Right cardiac atrium (tissue), 5 donors: ENCODE measurements at regions not wholly inside any gene's neighbourhood (a gene's known extent, or its start where the extent isn't known, plus 50 kb on each side); places are given as distances from the start of the nearest gene placed in this dataset.
A peak's percentile ranks its signal among the peaks of the same experiment; 100 is the strongest.

ENCODE experiments used
- ATAC-seq, 2 donors: fragments of 200-7000 bp; cut with Tn5 transposase; one replicate each; pipeline versions ENCODE4 v1.8.0 to v1.9.1; 2020; ENCODE audit warnings: moderate library complexity in 2 of 2, mild to moderate bottlenecking in 1 of 2
- DNase-seq, 3 donors: peaks; one replicate each; pipeline ENCODE4 v3.0.0-alpha.2; 2020
- H3K27ac ChIP-seq: one replicate; pipeline ENCODE4 v1.5.1; 2013; ENCODE audit warnings: mild to moderate bottlenecking, low read length, control low read depth, moderate library complexity
- H3K27me3 ChIP-seq: one replicate; pipeline ENCODE4 v1.6.1; 2013; ENCODE audit not compliant: control insufficient read depth, insufficient read depth
- H3K4me1 ChIP-seq: one replicate; pipeline ENCODE4 v1.6.1; 2013; ENCODE audit warnings: low read length; ENCODE audit not compliant: control insufficient read depth, insufficient read depth
- H3K4me3 ChIP-seq: one replicate; pipeline ENCODE4 v1.5.1; 2013; ENCODE audit warnings: low read length, control low read depth
- H3K9me3 ChIP-seq: one replicate; pipeline ENCODE4 v1.6.1; 2013; ENCODE audit warnings: low read length; ENCODE audit not compliant: control insufficient read depth
- WGBS: extraction: QIAGEN DNeasy Blood & Tissue Kit; methylation state at CpG from one replicate; pipeline ENCODE4 v1.1.7; 2013; 5-methylcytosine and 5-hydroxymethylcytosine counted together
- intact Hi-C, 4 donors: fragments of 100-400 bp; cut with DNase I; formaldehyde crosslinking; loops; one replicate each; pipeline versions ENCODE4 v1.11.0 to v1.14.0; 2022 to 2023
- donor health status: healthy with polysubstance abuse.
- donor health status: DM: no; HTN: yes; CAD: no.
- donor health status: DM: no; HTN: no; CAD: no.
- donor health status: DM: no; HTN: yes; CAD: no; lungs with severe emphysema.
- donor health status: DM: yes; HTN: yes; CAD: no.

- intact Hi-C loops = no loop called here
- DNase-seq (no peak), ATAC-seq (peak; percentile 57 to 77)
- Histone ChIP-seq H3K27me3 (no peaks in the 10 kb centered on the region), H3K9me3 (no peaks in the 10 kb centered on the region), H3K4me3 (no peak overlapping the region), H3K27ac (no peak overlapping the region), H3K4me1 (no peaks in the 10 kb centered on the region)
These were observed 478.3 kb downstream of the KCNA4 start for GRCh38 chr11:29538339-29539036.

- ATAC-seq (no peak), DNase-seq (no peak)
- H3K4me1 ChIP-seq = no peaks in the 10 kb centered on the region
- no peak overlapping the region for H3K4me3 ChIP-seq
- H3K9me3 ChIP-seq = no peaks in the 10 kb centered on the region
- H3K27me3 ChIP-seq = no peaks in the 10 kb centered on the region
- intact Hi-C loops = no loop called here
- H3K27ac ChIP-seq = no peak overlapping the region
These were observed 482.0 kb downstream of the KCNA4 start for GRCh38 chr11:29534836-29535235.

- H3K4me1 ChIP-seq = no peaks in the 10 kb centered on the region
- intact Hi-C loops = no loop called here
- peaks cover 2% of the 10 kb centered on the region for H3K9me3 ChIP-seq
- H3K27me3 ChIP-seq = no peaks in the 10 kb centered on the region
- no peak for ATAC-seq
- DNase-seq = no peak
- H3K4me3 ChIP-seq = no peak overlapping the region
- WGBS = 66% methylated on average over 2 of the region's 2 CpGs
- H3K27ac ChIP-seq = no peak overlapping the region
These were observed 485.9 kb downstream of the KCNA4 start for GRCh38 chr11:29530961-29531360.

GRCh38 chr11:29527391-29527936 lies 489.4 kb downstream of the KCNA4 start:
- Histone ChIP-seq H3K4me1 (no peaks in the 10 kb centered on the region), H3K27me3 (no peaks in the 10 kb centered on the region), H3K4me3 (no peak overlapping the region), H3K9me3 (peaks cover 2% of the 10 kb centered on the region), H3K27ac (no peak overlapping the region)
- intact Hi-C loops = no loop called here
- WGBS = 44% methylated on average over 3 of the region's 3 CpGs
- DNase-seq (no peak), ATAC-seq (peak in 1 of 2 donors; percentile 29)

DNA sequence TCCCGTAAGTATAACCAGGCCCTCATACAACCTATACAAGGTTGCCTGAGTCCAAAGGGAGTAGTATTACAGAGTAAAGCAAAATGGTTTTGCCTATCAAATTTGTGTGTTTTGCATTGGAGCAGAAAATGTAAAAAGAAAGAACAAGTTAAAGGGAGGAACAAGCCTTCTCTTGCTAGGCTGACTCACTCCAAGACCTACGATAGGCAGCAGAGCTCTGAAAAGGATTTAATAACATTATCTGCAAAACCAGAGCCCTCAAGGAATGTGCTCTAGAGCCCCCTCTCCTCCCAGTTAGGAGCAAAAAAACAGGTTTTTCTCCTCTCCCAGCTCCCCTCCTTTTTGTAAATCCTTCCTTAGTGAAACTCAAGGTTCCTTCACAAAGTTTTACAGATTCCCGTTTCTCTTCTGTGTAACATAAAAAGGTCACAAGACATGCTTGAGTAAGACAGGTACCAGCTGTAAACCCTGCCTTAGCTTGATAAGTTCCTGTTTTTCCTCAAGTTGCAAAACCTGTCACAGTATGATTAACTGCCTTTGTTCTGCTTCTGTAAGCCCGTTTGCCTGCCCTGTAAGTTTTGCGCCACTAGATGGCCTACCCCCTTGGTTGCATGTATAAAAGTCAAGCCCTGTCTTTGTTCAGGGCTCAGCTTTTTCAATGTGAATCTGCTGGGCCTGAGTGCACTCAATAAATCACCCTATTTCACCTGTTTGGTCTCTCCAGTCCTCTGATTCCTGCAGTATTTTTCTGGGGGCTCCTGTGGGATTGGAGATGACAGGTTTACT lies 498.2 kb downstream of the KCNA4 start:
- 64% methylated on average over 5 of the region's 5 CpGs for WGBS
- intact Hi-C loops = no loop called here

DNA sequence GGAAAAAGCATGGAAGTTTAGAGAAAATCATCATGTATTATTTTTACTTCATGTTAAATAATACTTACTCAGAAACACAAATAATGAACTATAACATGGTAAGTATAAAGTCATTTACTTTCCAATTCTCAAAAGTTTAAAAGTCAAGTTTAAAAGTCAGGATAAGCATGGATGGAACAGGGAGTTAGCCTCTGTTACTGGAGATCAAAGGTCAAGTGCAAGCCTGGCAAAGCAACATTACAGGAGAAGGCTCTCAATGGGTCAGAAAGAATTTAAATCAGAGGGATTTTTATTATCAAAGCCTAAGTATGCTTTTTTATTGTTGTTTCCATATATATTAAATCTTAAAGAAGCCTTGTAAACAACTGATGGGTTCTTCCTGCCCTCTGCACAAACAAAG lies 505.4 kb downstream of the KCNA4 start:
- intact Hi-C loops = no loop called here
- no peak overlapping the region for H3K4me3 ChIP-seq
- no peaks in the 10 kb centered on the region for H3K4me1 ChIP-seq
- H3K27me3 ChIP-seq = no peaks in the 10 kb centered on the region
- no peaks in the 10 kb centered on the region for H3K9me3 ChIP-seq
- no peak for ATAC-seq
- no peak for DNase-seq
- H3K27ac ChIP-seq = no peak overlapping the region

More for the DNA sequence above, 498.2 kb downstream of the KCNA4 start:
- no peak for DNase-seq
- peaks cover 1% of the 10 kb centered on the region for H3K9me3 ChIP-seq
- H3K27ac ChIP-seq = no peak overlapping the region
- no peaks in the 10 kb centered on the region for H3K4me1 ChIP-seq
- H3K27me3 ChIP-seq = no peaks in the 10 kb centered on the region
- no peak for ATAC-seq
- no peak overlapping the region for H3K4me3 ChIP-seq

DNA sequence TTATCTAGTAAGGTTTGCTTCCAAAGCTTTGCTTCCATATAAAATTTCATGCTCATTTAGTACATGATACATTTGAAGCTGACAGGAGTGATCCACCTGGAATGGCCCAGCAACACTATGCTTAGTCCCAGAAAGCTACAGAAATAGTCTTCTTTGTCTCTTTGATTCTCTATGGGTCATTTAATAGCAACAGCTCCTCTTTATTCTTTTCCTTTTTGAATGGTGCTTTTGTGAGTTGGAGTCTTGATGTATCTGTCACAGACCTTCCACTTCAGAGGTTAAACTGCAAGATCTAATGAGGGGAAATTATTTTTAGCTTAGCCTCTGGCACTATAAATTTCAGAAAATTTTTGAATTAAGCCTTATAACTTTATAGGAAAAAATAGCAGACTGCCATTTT lies 509.5 kb downstream of the KCNA4 start:
- no peak overlapping the region for H3K27ac ChIP-seq

DNA sequence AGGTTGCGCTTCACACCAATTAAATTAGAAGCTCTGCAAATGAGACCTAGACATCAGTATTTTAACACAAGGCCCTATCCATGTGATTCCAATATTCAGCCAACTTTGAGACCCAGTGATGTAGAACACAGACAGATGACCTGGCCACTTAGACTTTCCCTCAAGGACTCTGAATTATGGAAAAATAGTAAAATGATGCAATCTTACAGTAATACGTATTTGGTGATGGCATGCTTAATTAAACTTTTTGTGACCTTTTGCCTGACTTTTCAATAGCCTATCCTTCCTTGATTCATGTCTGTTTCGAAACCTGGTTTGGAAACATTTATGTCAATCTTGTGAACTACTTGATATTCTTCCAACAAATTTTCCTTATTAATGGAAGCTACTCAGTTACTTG lies 521.2 kb downstream of the KCNA4 start:
- no peaks in the 10 kb centered on the region for H3K4me1 ChIP-seq
- no peaks in the 10 kb centered on the region for H3K27me3 ChIP-seq
- intact Hi-C loops = no loop called here
- no peak for DNase-seq
- 84% methylated on average over 3 of the region's 3 CpGs for WGBS
- ATAC-seq = no peak
- no peak overlapping the region for H3K27ac ChIP-seq
- H3K4me3 ChIP-seq = no peak overlapping the region
- H3K9me3 ChIP-seq = no peaks in the 10 kb centered on the region

More for the DNA sequence above, 509.5 kb downstream of the KCNA4 start:
- DNase-seq = no peak
- Histone ChIP-seq H3K4me1 (no peaks in the 10 kb centered on the region), H3K4me3 (no peak overlapping the region), H3K9me3 (no peaks in the 10 kb centered on the region), H3K27me3 (no peaks in the 10 kb centered on the region)
- intact Hi-C loops = no loop called here
- ATAC-seq = no peak

- intact Hi-C loops = no loop called here
- Histone ChIP-seq H3K9me3 (no peaks in the 10 kb centered on the region), H3K4me1 (no peaks in the 10 kb centered on the region), H3K4me3 (no peak overlapping the region), H3K27ac (no peak overlapping the region), H3K27me3 (no peaks in the 10 kb centered on the region)
- ATAC-seq = no peak
- DNase-seq = no peak
- 84% methylated on average over 1 of the region's 1 CpG for WGBS
These were observed 525.9 kb downstream of the KCNA4 start for GRCh38 chr11:29490938-29491337.

DNA sequence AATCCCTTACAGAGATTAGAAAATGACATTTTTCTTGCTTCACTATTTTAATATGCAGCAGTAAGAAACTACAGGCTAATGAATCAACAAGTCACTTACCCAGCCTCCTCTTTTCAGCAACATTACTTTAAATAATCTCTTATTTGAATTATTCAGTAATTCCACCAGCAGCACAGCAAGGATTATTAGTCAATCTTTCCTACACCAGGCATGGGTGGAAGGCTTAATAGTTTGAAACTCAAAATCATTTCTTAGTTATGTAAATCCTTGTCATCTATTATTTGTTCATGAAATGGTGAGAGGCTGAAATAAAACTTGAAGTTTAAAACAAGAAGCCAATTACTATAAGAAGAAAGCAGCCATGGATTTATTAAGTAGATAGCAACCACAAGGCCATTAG lies 530.5 kb downstream of the KCNA4 start:
- H3K27ac ChIP-seq = no peak overlapping the region
- intact Hi-C loops = no loop called here

GRCh38 chr11:29485641-29486040 lies 531.2 kb downstream of the KCNA4 start:
- ATAC-seq = no peak
- whole genome bisulfite sequencing = 81% methylated on average over 4 of the region's 4 CpGs
- no peak for DNase-seq
- H3K27ac ChIP-seq = no peak overlapping the region
- H3K9me3 ChIP-seq = no peaks in the 10 kb centered on the region
- no peaks in the 10 kb centered on the region for H3K27me3 ChIP-seq
- no peaks in the 10 kb centered on the region for H3K4me1 ChIP-seq
- H3K4me3 ChIP-seq = no peak overlapping the region
- intact Hi-C loops = no loop called here

More for the DNA sequence above, 530.5 kb downstream of the KCNA4 start:
- DNase-seq = no peak
- Histone ChIP-seq H3K4me1 (no peaks in the 10 kb centered on the region), H3K4me3 (no peak overlapping the region), H3K27me3 (no peaks in the 10 kb centered on the region), H3K9me3 (no peaks in the 10 kb centered on the region)
- ATAC-seq = no peak
